GM12892 (cell line): ENCODE measurements at regions not wholly inside any gene's neighbourhood (a gene's known extent, or its start where the extent isn't known, plus 50 kb on each side); places are given as distances from the start of the nearest gene placed in this dataset.

Source experiments
- POLR2A ChIP-seq: IDR thresholded peaks from 2 replicates; pipeline ENCODE4 v1.6.1; 2011; ENCODE audit warnings: low read depth, low read length, control low read depth
- POLR2AphosphoS5 ChIP-seq: IDR thresholded peaks from 2 replicates; pipeline ENCODE4 v1.6.1; 2011; ENCODE audit warnings: low read depth, low read length, control low read depth

GRCh38 chr18:5619376-5619775 is 75.6 kb upstream of the EPB41L3 start:
- no peak for TF ChIP-seq POLR2AphosphoS5
- TF ChIP-seq POLR2A: no peak
